Epithelial cell of esophagus (primary cell): ENCODE measurements at regions not wholly inside any gene's neighbourhood (a gene's known extent, or its start where the extent isn't known, plus 50 kb on each side); places are given as distances from the start of the nearest gene placed in this dataset.
"Not testable (repeated sequence)": the region's sequence is repeated elsewhere in the genome, so short reads cannot be mapped to it uniquely, and the experiment has no call there.

ENCODE experiments used
- DNase-seq: peaks from one replicate; pipeline ENCODE4 v3.0.0; 2010; ENCODE audit warnings: low read depth
- H3K4me3 ChIP-seq: 2 replicates; pipeline ENCODE4 v1.5.1; 2011; ENCODE audit warnings: mild to moderate bottlenecking, low read length, control low read depth
- CTCF ChIP-seq: IDR thresholded peaks from 2 replicates; pipeline ENCODE4 v1.5.1; 2011; ENCODE audit warnings: low read depth, mild to moderate bottlenecking, low read length, control low read depth, inconsistent platforms; ENCODE audit not compliant: insufficient read depth; ENCODE audit errors: missing control alignments

- DNase-seq: no peak
- no peak for TF ChIP-seq CTCF
- H3K4me3 ChIP-seq: no peak overlapping the region
These were observed 1351.3 kb upstream of the NUDT12 start for GRCh38 chr5:104913841-104914281.

- no peak for TF ChIP-seq CTCF
- DNase-seq: no peak
- H3K4me3 ChIP-seq: no peak overlapping the region
These were observed 1347.2 kb upstream of the NUDT12 start for GRCh38 chr5:104909803-104910202.

GRCh38 chr5:104904561-104904960, 1342.0 kb upstream of the NUDT12 start:
- no peak for DNase-seq
- no peak for TF ChIP-seq CTCF
- no peak overlapping the region for H3K4me3 ChIP-seq

GRCh38 chr5:104903941-104904340, 1341.4 kb upstream of the NUDT12 start:
- no peak for DNase-seq
- no peak overlapping the region for H3K4me3 ChIP-seq
- TF ChIP-seq CTCF: no peak

GRCh38 chr5:104891596-104891995, 1329.0 kb upstream of the NUDT12 start:
- no peak for TF ChIP-seq CTCF

GRCh38 chr5:104890767-104891166, 1328.2 kb upstream of the NUDT12 start:
- no peak overlapping the region for H3K4me3 ChIP-seq
- DNase-seq: no peak
- no peak for TF ChIP-seq CTCF

More at GRCh38 chr5:104891596-104891995, 1329.0 kb upstream of the NUDT12 start:
- no peak for DNase-seq
- H3K4me3 ChIP-seq: no peak overlapping the region

GRCh38 chr5:104859437-104859836, 1296.8 kb upstream of the NUDT12 start:
- H3K4me3 ChIP-seq: no peak overlapping the region
- no peak for TF ChIP-seq CTCF
- DNase-seq: no peak

GRCh38 chr5:104852099-104852498, 1289.5 kb upstream of the NUDT12 start:
- DNase-seq, H3K4me3 ChIP-seq: not testable (repeated sequence)
